Erythroblast (primary cell): ENCODE measurements at regions not wholly inside any gene's neighbourhood (a gene's known extent, or its start where the extent isn't known, plus 50 kb on each side); places are given as distances from the start of the nearest gene placed in this dataset.

Source experiments
- DNase-seq, 2 experiments: peaks; one replicate each; lab custom pipeline; 2025; lab: John Stamatoyannopoulos, UW
- GATA1 ChIP-seq: IDR thresholded peaks from 2 replicates; pipeline ENCODE4 v1.6.1; 2011; ENCODE audit warnings: low read depth, mild to moderate bottlenecking, control low read depth, low read length, moderate library complexity
- POLR2A ChIP-seq: IDR thresholded peaks from 2 replicates; pipeline ENCODE4 v1.6.1; 2011; ENCODE audit warnings: mild to moderate bottlenecking, low read length

- DNase-seq: no peak
- TF ChIP-seq POLR2A: no peak
- no peak for TF ChIP-seq GATA1
Measured at GRCh38 chr3:177602601-177603147, 405.4 kb upstream of the TBL1XR1 start.

- TF ChIP-seq POLR2A: no peak
- no peak for TF ChIP-seq GATA1
- DNase-seq: no peak
Measured at GRCh38 chr3:177603148-177603603, 405.9 kb upstream of the TBL1XR1 start.

GRCh38 chr3:177604181-177604580 is 406.9 kb upstream of the TBL1XR1 start:
- TF ChIP-seq GATA1 (no peak), POLR2A (no peak)
- DNase-seq: no peak

GRCh38 chr3:177606891-177607290 is 409.6 kb upstream of the TBL1XR1 start:
- TF ChIP-seq POLR2A (no peak), GATA1 (no peak)
- no peak for DNase-seq

GRCh38 chr3:177607589-177607988 is 410.3 kb upstream of the TBL1XR1 start:
- TF ChIP-seq GATA1 (no peak), POLR2A (no peak)
- no peak for DNase-seq

GRCh38 chr3:177608443-177608842 is 411.2 kb upstream of the TBL1XR1 start:
- TF ChIP-seq GATA1 (no peak), POLR2A (no peak)
- no peak for DNase-seq

- no peak for DNase-seq
- TF ChIP-seq GATA1: no peak
- no peak for TF ChIP-seq POLR2A
Measured at GRCh38 chr3:177609613-177610012, 412.3 kb upstream of the TBL1XR1 start.

- TF ChIP-seq GATA1 (no peak), POLR2A (no peak)
- DNase-seq: no peak
Measured at GRCh38 chr3:177610262-177610661, 413.0 kb upstream of the TBL1XR1 start.

- DNase-seq: no peak
- TF ChIP-seq GATA1 (no peak), POLR2A (no peak)
Measured at GRCh38 chr3:177610686-177611633, 413.7 kb upstream of the TBL1XR1 start.

- TF ChIP-seq GATA1: no peak
- no peak for TF ChIP-seq POLR2A
- no peak for DNase-seq
Measured at GRCh38 chr3:177611752-177612334, 414.6 kb upstream of the TBL1XR1 start.

- no peak for DNase-seq
- TF ChIP-seq GATA1 (no peak), POLR2A (no peak)
Measured at GRCh38 chr3:177613901-177614300, 416.6 kb upstream of the TBL1XR1 start.

- DNase-seq: no peak
- no peak for TF ChIP-seq GATA1
- TF ChIP-seq POLR2A: no peak
Measured at GRCh38 chr3:177615015-177615414, 417.7 kb upstream of the TBL1XR1 start.

GRCh38 chr3:177618873-177619733 is 421.8 kb upstream of the TBL1XR1 start:
- DNase-seq: no peak
- no peak for TF ChIP-seq POLR2A
- TF ChIP-seq GATA1: no peak

GRCh38 chr3:177620073-177620472 is 422.8 kb upstream of the TBL1XR1 start:
- DNase-seq: no peak
- TF ChIP-seq GATA1 (no peak), POLR2A (no peak)
